OCI-LY1 (cell line): ENCODE measurements at regions not wholly inside any gene's neighbourhood (a gene's known extent, or its start where the extent isn't known, plus 50 kb on each side); places are given as distances from the start of the nearest gene placed in this dataset.

ENCODE experiments used
- EZH2 ChIP-seq: fragments of 200-600 bp; sonication (generic), shearing (Covaris generic); IDR thresholded peaks from 2 replicates; pipeline ENCODE4 v1.8.0; 2017; ENCODE audit warnings: borderline replicate concordance, mixed run types, mild to moderate bottlenecking, antibody characterized with exemption, low read length, moderate library complexity, mixed read lengths
- TF ChIP-seq, protein P1 (sequence below): fragments of 200-600 bp; sonication (generic), shearing (Covaris generic); IDR thresholded peaks from 2 replicates; pipeline ENCODE4 v1.5.1; 2017; ENCODE audit warnings: mild to moderate bottlenecking, antibody characterized with exemption, low read length, moderate library complexity, mixed read lengths

DNA sequence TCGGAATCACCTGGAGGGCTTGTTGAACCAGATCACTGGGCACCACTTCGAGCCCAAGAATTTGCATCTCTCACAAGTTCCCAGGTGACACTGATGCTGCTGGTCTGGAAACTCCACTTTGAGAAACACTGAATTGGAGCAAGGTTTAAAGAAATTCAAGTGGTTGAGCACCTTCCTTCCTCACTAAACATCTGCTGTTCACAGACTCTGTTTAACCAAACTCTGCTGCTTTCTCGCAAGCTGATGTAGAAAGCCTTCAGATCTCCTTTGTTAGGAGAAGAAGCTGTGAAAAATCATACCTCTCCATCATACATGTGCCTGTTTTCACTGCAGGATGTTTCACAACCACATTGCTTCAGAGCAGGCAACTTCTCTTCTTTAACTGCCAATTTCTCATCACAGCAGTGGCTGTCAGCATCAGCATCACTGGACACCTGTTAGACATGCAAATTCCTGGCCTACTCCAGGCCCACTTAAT, 87.5 kb upstream of the TOP1 start:
- TF ChIP-seq EZH2: no peak
- TF ChIP-seq, protein P1, sequence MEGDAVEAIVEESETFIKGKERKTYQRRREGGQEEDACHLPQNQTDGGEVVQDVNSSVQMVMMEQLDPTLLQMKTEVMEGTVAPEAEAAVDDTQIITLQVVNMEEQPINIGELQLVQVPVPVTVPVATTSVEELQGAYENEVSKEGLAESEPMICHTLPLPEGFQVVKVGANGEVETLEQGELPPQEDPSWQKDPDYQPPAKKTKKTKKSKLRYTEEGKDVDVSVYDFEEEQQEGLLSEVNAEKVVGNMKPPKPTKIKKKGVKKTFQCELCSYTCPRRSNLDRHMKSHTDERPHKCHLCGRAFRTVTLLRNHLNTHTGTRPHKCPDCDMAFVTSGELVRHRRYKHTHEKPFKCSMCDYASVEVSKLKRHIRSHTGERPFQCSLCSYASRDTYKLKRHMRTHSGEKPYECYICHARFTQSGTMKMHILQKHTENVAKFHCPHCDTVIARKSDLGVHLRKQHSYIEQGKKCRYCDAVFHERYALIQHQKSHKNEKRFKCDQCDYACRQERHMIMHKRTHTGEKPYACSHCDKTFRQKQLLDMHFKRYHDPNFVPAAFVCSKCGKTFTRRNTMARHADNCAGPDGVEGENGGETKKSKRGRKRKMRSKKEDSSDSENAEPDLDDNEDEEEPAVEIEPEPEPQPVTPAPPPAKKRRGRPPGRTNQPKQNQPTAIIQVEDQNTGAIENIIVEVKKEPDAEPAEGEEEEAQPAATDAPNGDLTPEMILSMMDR: no peak
